ENCODE measurements at regions not wholly inside any gene's neighbourhood (a gene's known extent, or its start where the extent isn't known, plus 50 kb on each side); places are given as distances from the start of the nearest gene placed in this dataset.

DNA sequence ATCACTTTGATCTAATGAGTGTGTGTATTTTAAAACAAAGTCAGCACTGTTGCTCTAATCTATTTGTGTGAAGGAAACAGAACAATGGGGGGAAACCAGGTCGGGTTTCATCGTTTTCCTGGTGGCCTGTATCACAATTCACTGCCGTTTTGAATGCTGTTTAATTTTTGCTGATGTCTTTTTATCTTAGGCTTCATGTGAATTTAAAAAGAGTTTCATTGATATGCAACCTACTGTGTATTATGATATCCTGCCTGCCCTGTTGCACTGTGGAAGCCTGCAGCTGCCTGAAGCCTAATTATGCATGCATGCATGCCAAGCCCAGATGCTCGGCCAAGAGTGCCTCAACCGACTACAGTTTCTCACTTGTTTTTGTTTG, 307.5 kb downstream of the ZNF608 start:
- TF ChIP-seq POLR2A (IDR thresholded peaks at IDR 0.05) (no peak), CTCF (IDR thresholded peaks at IDR 0.05) (no peak)
